ENCODE measurements at regions not wholly inside any gene's neighbourhood (a gene's known extent, or its start where the extent isn't known, plus 50 kb on each side); places are given as distances from the start of the nearest gene placed in this dataset.

DNA sequence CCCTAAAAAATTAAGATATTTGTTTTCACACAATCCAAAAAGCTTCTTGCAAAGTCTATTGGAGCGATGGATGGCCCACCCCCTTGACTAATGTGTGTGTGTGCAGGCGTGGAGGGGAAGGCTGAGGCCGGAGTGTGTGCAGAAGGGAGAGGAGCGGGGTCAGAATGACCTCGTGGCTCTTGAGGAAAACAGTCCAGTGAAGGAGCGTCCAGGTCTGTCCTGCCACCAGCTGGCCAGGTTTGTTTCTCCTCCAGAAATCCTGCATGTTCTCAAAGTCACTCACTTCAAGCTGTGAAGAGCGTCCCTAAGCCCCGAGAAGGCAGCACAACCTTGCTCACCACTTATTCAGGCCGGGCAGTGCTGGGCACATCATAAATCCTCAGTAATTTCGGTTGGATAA, 69.5 kb upstream of the SSX2IP start:
- DNase-seq (ENCODE audit: low spot score) = no peak

DNA sequence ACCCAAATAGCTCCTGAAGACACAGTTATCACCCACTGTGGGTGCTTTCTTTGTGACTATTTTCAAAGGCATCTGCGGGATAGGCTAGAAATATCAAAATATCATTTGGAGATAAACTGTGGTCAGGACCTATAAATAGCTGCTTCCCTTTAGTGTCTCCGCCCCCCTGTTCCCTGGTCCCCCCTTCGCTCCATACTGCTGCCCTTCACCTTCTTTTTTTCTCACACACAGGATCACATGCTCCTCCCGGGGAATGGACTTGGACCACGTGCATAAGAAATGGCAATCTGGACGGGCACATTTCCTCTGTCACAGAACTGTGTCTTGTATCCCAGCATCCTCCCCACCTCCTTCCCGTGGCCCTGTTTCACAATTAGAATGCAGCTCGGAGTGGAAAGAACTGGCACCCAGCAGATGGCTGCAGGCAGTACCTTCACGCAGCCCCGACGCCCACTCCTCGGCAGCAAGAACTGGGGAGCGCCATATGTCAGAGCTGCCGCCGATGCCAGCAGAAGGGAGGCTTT, 68.8 kb upstream of the SSX2IP start:
- DNase-seq (ENCODE audit: low spot score) = peak; percentile 18

DNA sequence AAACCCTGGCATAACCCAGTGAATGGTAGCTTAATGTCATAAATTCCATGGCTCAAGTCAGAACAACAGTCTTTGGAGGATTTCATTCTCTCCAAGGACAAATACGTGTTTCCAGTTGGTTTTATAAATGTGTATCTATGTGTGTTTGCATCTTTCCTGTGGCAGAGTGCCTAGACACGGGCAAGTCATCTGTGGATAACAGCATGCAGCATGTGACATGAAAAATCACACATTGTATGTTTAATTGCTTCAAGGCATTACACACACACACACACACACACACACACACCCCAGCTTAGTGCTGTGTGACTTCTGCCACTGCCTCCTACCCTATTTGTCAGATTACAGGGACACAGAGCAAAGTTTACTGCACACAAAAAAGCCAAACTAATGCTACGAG, 68.2 kb upstream of the SSX2IP start:
- no peak for DNase-seq (ENCODE audit: low spot score)

DNA sequence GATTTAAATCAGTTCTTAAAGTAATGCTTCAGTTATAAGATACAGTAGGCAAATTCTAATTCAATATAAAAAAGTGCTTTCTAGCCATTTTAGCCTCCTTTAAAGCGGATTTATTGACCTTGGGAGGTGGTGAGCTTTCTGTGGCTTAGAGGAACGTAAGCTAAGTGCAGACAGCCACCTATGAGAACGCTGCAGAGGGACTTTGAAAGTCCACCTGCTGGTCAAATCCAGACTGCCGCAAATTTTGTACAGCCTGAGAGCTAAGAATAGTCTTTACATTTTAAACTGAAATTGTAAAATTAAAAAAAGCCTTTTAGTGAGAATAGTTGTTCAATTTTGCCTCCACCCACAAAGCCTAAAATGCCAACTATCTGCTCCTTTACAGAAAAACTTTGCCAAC, 67.0 kb upstream of the SSX2IP start:
- no peak for DNase-seq (ENCODE audit: low spot score)

DNA sequence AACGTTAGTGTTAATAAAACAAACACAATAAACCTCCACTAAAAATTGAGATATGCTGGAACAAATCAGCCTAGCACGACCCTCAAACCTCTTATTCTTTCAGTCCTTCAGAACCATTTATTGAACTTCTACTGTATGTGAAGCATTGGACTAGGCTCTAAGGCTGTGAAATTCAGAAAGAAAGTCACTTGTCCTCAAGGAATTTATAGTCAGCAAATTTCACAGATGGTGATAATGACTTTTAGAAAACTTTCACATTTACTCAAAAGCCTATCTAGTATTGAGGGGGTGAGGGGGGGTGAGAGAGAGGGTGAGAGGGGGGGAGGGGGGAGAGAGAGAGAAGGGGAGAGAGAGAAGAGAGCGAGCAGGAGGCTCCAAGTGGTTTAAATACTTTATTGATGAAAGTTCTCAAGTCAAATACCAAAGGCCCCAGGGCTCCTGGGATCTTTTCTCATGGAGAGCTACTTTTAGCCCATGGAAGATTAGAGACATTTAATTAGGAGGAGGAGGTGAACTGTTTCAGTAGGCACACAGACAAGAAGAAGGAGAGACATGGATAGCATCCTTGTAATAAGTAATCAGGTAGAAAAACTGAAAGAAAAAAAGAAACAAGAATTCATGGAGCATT, 66.3 kb upstream of the SSX2IP start:
- DNase-seq (ENCODE audit: low spot score) = no peak

DNA sequence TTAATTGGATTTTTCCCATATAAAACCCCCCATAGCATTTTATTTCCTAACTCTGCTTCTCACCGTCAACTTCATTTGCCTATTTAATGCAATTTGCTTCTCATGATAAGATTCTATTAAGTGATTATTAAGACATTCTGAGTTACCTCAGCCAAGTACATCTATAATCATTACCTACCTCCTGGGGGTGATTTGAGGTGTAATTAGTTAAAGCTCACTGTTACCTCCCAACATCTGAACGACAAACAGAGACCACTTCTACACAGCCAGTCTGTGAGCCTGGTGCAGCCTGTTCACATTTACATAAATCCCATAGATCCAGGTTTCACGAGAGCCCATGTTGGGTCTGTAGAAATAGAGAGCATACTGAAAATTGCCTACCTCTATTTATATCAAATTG, 65.7 kb upstream of the SSX2IP start:
- DNase-seq (ENCODE audit: low spot score) = no peak

DNA sequence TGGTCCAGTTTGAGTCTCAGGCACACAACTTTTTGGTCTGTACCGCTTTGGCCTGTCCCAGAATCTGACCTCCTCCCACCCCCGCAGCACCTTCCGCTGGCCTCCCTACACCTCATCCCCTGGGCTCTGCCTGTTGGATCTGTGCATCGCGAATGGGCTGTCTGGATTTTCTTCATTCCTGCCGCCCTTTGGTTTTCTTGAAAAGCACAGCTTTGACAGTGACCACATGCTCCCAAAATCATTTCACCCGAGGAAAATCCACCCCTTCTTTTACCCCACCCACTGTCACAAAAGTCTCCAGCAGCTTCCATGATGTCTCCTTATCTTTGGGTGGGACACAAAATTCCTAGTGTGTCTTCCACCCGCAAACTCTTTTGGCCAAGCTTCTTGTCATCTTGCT, 65.0 kb upstream of the SSX2IP start:
- no peak for DNase-seq (ENCODE audit: low spot score)

DNA sequence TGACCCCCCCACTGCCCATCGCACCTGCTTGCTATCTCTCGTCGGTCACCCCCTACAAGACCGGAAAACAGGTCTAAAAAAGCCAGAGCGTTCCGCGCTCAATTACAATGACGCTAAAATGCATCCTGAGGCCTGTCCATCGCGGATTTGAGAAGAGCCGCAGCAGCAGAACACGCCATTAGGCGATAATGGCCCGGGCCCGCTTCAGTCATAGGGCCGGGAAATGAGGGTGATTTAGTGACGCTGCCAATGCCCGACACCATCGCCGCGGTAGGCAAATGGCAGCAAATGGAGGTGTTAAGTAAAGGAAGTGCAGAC, 64.1 kb upstream of the SSX2IP start:
- no peak for DNase-seq (ENCODE audit: low spot score)

DNA sequence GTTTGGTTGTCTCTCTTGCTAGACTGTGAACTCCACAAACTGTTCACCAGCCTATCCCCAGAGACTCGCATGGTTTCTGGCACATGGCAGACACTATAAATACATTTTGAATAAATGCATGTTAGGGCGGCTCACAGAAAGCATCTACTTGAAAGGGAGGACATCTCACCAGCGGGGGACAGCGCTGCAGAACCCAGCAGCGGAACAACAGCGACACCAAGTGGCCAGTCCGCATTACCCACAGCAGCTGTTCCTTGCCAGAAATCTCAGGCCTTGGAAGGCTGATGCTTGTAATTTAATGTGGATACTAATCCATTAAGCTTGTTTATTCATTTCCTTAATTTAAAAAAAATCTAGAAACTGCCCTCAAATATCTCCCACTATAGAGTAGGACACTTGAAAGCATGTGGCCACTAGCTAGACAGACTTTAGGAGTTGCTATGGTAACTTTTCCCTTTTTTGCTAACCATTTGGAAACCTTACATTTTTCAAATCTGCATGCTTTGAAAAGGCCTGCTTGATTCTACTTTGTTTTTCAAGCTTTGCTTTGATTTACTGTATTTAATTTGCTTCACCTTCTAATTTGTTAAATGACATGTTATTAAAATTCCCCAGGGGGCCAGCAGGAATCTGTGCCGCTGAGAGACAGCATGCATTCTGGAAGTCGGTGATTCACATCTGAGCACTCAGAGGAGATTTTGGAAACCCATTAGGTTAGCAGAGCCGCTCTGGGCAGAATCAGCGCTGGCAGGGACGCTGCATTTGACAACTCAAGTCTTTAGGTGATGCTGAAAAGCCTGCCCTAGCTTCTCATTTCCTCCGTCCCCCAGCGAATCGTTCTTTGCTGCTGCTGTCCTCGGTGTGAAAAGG, 63.5 kb upstream of the SSX2IP start:
- peak; percentile 49 for DNase-seq (ENCODE audit: low spot score)

DNA sequence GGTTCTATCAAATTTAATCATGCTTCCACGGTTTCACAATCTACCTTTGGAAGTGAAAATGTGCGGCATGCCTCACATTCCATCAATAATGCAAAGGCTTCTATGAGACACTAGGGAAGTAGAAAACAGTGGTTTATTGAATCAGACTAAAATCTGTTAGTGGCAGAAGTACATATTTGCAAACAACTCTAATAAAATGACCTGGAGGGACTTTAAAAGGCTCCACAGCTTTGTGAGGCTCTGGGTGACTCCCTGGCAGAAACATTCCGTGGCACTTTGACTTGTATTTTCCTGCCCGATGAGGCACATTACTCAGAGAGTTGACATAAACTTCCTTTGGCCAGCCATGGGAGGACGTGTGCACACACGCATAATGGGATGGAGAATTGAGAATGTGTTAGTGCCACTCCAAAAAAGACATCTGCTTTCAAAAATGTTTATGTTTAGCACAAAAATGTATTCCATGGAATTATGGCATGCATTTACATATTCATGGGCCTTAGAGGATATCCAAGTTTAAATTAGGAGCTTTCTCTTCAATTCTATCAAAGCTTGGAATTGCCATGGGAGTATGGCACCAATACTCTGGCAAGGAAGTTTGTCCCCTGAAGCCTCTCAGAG, 60.0 kb upstream of the SSX2IP start:
- no peak for DNase-seq (ENCODE audit: low spot score)

DNA sequence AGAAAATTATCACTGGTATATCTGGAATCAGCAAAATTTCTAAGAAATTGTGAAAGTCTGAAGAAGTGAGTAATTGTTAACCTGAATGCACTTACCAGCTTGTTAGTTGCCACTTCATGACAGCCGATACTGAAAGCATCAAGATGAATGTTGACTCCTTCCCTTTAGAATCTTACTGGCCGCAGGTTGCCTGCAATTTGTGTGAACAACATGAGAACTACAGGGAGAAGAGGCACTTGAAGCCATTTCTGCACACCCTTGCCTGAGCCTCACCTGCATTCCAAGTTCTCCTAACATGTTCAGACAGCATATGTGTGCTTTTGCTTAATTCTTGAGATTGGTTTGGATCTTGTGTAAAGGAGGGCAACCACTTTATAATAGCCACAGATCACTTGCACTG, 59.2 kb upstream of the SSX2IP start:
- DNase-seq (ENCODE audit: low spot score) = no peak

DNA sequence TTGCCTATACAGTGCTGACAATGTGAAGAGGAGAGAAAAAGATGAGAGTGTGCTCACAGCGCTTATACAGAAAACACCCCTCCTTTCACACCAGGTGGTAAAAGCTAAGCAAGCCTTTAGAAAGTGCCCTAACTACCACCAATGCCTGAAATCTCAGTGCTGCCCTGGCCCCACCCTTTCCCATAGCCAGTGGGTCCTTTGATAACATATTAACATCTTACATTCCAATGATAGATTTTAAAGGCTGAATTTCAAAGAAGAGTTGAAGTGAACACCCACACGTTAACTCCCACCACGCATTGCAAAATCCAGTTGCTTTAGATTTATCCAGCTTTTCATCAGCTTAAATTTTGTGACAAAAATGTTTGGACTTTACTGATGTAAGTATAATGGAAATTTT, 58.1 kb upstream of the SSX2IP start:
- DNase-seq (ENCODE audit: low spot score) = no peak

DNA sequence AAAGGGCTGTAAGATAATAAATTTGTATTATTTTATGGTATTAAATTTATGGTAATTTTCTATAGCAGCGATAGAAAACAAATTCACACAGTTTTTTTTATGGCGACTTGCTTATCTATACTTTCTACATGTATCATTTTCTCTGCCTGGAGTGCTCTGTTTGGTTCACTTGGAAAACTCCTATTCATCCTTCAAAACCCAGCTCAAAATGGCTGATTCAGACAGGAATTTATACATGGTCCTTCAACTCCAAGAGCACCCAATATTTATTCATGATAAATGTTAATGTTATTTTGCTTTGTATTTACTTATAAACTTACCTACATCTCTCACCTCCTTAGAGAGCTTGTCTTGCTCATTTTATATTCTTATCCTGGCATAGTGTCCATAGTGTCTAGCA, 55.6 kb upstream of the SSX2IP start:
- DNase-seq (ENCODE audit: low spot score) = no peak

DNA sequence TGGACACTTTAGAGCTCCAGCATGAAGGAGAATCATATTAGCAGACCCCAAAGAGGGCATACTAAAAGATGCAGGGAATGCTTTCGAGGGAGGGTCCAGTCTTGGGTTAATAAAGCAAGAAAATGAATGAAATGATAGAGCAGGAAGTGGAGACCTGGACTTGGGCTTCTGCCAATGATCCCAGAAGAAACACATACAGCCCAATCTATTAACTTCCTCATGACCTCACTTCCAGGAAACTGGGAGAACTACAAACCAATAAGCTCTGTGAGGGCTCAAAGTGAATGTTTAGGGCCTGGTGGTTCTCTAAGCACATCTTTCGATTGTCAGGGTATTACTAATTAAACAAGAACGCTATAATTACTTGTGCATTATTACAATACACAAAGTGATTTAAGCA, 53.6 kb upstream of the SSX2IP start:
- no peak for DNase-seq (ENCODE audit: low spot score)

DNA sequence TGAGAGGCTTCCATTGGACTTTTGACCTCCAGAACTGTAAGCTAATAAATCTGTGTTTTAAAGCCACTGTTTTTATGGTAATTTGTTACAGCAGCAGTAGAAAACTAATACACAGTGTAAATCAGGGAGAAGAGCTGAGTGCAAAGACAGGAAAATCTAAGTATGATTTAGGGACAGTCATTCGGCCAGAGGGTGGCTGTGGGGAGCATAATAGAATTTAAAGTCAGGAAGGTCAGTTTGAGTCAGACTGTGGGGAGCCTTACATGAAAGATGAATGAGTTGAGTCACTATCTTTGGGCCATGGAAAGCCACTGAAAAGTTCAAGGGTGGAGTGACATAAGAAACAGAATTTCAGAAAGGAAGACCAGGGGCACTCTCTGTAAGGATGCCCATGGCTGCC, 52.4 kb upstream of the SSX2IP start:
- DNase-seq (ENCODE audit: low spot score) = peak; percentile 51

DNA sequence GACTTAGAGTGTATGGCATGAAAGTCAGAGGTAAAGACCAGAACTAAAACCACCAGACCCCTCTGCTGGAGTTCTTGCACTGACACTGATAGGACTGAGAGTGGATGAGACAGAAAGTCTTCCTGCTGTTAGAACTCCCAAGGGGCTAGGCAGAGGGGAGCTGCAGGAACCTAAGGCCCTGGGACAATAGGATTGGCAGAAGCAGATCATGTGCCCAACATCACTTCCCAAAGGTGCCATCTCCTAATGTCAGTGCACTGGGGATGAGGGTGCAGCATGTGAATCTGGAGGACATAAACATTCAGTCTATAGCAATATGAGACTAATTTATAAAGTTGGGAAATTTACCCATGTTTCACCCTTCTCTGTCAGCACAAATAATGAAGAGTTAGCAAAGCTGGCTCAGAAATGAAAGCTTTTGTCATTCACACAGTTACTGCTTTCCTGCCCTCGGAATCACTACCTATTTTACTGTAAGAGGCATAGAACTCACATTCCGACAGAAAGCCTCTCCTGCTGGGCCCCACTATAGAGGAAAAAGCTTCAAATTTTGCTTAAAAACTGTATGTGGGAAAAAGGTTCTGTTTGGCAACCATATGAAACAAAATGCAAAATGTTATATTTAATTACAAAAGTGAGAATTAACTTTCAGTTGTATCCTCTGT, 49.9 kb upstream of the SSX2IP start:
- DNase-seq (ENCODE audit: low spot score) = no peak
